ENCODE measurements at regions not wholly inside any gene's neighbourhood (a gene's known extent, or its start where the extent isn't known, plus 50 kb on each side); places are given as distances from the start of the nearest gene placed in this dataset.
"Not testable (repeated sequence)": the region's sequence is repeated elsewhere in the genome, so short reads cannot be mapped to it uniquely, and the experiment has no call there.

DNA sequence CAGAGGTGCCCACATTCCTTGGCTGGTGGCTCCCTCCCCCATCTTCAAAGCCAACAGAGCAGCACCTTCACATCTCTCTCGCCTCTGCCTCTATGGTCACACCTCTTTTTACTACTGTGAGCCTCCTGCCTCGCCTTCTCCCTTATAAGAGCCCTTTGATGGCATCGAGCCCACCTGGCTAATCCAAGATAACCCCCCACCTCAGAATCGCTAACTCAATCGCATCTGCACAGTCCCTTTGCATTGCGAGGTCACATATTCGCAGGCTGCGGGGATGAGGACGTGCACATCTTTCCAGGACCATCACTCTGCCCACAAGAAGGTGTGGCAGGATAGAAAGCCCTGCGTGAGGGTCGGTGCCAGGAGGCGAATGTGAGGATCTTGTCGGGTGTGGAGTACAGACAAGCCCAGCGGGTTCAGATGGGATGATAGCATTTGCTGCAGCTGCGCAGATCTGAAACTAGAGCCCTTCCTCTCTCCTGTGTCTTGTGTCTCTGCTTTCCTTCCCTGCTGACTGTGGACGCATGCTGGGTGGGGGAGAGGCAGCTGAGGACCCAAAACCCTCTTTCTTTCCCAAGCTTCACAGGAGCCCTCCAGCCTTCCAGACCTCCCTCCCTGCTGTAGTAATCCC is 148.3 kb upstream of the HDAC4 start:
- no peak for DNase-seq (ENCODE audit: low spot score)

DNA sequence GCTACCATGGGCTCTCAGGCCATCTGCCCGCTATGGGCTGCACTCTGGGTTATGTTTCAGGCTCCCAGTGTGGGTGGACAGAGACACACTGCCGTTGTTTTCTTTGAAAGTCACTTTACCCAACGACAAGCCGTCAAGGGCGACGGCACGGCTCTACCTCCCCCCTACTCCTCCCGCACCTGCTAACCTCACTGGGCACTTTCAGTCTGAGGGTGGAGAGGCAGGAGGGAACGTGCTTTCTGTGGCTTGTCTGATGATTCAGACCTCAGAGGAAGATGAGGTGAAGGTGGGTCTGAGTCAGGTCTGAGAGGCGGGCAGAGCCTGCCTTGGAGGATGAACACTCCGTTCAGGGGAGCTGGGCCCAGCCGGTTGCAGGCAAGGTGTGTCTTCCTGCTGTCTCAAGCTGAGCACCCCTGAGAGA is 147.6 kb upstream of the HDAC4 start:
- TF ChIP-seq, protein P1, sequence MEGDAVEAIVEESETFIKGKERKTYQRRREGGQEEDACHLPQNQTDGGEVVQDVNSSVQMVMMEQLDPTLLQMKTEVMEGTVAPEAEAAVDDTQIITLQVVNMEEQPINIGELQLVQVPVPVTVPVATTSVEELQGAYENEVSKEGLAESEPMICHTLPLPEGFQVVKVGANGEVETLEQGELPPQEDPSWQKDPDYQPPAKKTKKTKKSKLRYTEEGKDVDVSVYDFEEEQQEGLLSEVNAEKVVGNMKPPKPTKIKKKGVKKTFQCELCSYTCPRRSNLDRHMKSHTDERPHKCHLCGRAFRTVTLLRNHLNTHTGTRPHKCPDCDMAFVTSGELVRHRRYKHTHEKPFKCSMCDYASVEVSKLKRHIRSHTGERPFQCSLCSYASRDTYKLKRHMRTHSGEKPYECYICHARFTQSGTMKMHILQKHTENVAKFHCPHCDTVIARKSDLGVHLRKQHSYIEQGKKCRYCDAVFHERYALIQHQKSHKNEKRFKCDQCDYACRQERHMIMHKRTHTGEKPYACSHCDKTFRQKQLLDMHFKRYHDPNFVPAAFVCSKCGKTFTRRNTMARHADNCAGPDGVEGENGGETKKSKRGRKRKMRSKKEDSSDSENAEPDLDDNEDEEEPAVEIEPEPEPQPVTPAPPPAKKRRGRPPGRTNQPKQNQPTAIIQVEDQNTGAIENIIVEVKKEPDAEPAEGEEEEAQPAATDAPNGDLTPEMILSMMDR (IDR thresholded peaks at IDR 0.05) = no peak
- no peak for DNase-seq (ENCODE audit: low spot score)
- no peak for ATAC-seq (ENCODE audit: low FRiP score)

More for the DNA sequence above, 148.3 kb upstream of the HDAC4 start:
- ATAC-seq (ENCODE audit: low FRiP score) = no peak
- TF ChIP-seq, protein P1 (IDR thresholded peaks at IDR 0.05) = no peak

DNA sequence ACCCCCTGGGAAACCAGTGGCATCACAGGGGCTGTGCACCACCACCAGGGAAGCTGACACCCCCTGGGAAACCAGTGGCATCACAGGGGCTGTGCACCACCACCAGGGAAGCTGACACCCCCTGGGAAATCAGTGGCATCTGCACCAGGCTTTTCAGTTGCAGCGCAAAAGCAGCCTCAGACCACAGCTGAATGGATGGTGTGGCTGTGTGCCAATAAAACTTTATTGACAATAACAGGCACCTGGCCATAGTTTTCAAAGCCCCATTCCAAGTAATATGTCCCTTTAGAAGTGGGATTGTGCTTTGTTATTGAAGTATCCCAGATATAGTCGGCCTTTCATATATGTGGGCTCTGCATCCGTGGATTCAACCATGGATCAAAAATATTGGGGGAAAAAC is 146.3 kb upstream of the HDAC4 start:
- not testable (repeated sequence) for DNase-seq (ENCODE audit: low spot score); ATAC-seq (ENCODE audit: low FRiP score)

DNA sequence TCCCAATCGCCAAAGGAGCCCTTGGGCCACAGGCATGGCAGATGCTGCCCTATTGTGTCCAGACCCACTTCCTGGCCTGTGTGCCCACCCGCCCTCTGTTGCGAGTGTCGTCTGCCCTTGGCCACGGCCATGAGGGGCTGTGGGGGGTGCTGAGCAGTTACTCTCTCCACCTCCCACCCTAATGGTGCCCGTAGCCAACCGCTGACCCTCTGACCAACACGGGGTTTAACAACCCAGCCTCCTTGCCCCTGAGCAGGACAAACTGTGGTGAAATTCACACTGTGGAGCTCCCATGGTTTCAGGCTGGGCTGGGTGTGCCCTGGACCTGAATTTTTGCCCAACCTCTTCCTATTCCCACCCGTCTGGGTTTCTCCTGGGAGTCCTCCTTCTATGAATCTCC is 145.7 kb upstream of the HDAC4 start:
- TF ChIP-seq, protein P1 (IDR thresholded peaks at IDR 0.05) = no peak
- DNase-seq (ENCODE audit: low spot score) = no peak
- ATAC-seq (ENCODE audit: low FRiP score) = no peak

DNA sequence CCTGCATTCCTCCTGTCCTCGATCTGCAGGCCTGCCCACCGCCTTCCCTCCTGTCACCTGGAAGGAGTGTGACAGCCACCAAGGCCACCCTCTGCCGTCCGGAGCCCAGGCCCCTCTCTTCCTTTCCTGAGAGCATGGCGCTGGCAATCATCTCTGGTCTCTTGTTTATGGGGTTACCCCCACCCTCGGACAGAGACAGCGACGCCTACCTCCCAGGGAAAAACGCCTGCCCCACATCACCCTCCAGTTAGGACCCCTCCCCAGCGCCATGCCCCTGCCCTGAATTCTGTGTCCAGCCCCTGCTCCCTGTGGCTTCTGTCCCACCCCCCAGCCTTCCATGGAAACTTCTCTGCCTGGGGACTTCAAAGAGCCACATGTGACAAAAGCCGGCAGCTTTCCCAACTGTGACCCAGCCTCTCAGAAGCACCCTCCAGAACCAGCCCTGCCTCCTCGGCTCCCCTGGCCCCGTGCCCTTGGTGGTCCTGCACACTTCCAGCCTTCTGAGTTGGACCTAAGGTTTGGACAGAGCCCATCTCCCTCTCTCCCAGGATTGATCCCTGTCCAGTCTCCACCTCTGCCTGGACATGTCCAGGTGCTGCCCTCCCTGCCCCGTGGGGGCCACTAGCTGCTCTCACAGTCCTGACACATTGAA is 145.0 kb upstream of the HDAC4 start:
- ATAC-seq (ENCODE audit: low FRiP score) (no peak), DNase-seq (ENCODE audit: low spot score) (no peak)
- TF ChIP-seq, protein P1 (IDR thresholded peaks at IDR 0.05) = no peak

DNA sequence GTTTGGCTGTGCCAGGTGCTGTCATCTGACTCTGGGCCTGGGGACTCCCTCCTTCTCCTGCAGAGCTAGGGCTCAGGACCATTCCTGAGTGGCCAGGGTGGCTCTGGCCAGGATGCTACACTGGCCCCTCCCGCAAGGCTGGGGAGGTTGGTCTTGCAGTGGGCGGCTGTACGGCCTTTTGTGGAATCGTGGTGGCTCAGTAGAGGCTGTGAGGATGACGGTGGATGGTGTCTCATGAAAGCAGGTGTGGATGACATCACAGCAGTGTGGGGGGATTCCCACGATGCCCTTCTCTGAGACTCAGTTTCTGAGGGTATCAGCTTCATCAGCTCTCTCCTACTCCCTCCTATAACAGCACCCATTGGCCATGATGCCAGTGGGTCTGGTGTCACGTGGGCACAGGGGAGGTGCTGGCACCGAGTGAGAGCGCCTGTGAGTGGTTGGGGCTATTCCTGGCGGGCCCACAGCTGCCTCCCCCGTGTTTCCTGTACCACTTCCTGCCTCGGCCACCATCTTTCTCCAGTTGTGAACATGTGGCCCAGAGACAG is 144.2 kb upstream of the HDAC4 start:
- TF ChIP-seq, protein P1 (IDR thresholded peaks at IDR 0.05) = no peak
- no peak for DNase-seq (ENCODE audit: low spot score)
- no peak for ATAC-seq (ENCODE audit: low FRiP score)

DNA sequence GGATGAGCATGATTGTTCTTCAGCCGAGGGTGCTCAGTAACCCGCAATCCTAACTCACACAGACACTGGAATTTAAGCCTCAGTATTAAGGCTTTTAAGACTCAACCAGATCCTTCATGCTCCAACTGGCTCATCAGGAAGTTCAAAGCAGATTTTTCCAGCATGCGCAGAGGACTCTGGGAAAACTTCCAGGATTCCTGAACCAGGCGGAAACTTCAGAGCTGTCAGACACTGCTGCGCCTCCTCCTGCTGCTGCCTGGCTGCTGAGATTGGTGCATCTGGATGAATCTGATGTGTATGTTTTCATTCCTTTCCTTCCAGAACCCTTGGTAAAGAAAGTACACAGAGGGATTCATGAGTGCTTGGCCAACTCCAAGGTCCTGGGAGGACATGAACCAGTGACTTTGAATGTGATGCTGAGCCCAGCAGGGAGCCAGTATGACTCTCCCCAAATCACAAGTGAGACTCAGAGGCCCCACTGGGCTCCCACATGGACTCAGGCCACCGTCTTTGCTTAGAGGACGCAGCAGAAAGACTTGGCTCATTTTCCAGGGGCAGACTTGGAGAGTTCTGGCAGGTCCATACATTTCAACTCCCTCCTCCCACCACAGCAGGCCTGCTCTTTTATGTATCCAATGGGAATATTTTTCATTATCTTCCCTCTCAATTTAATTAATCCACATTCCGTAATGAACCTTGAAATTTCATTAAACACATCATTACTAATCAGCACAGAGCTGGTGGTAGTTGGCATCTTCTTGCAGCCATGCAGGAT is 143.5 kb upstream of the HDAC4 start:
- DNase-seq (ENCODE audit: low spot score) = peak; percentile 18
- no peak for ATAC-seq (ENCODE audit: low FRiP score)
- TF ChIP-seq, protein P1 (IDR thresholded peaks at IDR 0.05) = no peak

All from omental fat pad (tissue), 3 donors.